B cell (primary cell): ENCODE measurements at regions not wholly inside any gene's neighbourhood (a gene's known extent, or its start where the extent isn't known, plus 50 kb on each side); places are given as distances from the start of the nearest gene placed in this dataset.

ENCODE experiments used
- CTCF ChIP-seq: fragments of 200-600 bp; IDR thresholded peaks from one replicate; pipeline ENCODE4 v1.8.0; 2022; ENCODE audit warnings: antibody characterized with exemption, mild to moderate bottlenecking
- EZH2 ChIP-seq: IDR thresholded peaks from 2 replicates; pipeline ENCODE4 v1.6.1; 2012; ENCODE audit warnings: borderline replicate concordance, low read depth, mild to moderate bottlenecking, moderate library complexity, low read length; ENCODE audit not compliant: insufficient read depth, poor library complexity, severe bottlenecking

- no peak for TF ChIP-seq EZH2
- TF ChIP-seq CTCF = no peak
Measured at GRCh38 chr7:142528608-142529408, 220.5 kb upstream of the PRSS1 start.
